HEK293 (cell line): ENCODE measurements at regions not wholly inside any gene's neighbourhood (a gene's known extent, or its start where the extent isn't known, plus 50 kb on each side); places are given as distances from the start of the nearest gene placed in this dataset.

Source experiments
- CTCF ChIA-PET: fragments of 350-600 bp; formaldehyde crosslinking; extraction: SDS; loops from one replicate; lab custom pipeline; 2021; ENCODE audit warnings: antibody characterized with exemption; lab: Yijun Ruan, JAX
- POLR2A ChIA-PET: fragments of 300-600 bp; formaldehyde crosslinking; extraction: SDS; loops from one replicate; lab custom pipeline; 2020; ENCODE audit warnings: antibody characterized with exemption, inconsistent platforms; lab: Yijun Ruan, JAX
- H3K27ac ChIP-seq: fragments of 200-500 bp; sonication (Bioruptor generic); 2 replicates; pipeline ENCODE4 v1.5.1; 2014; ENCODE audit warnings: low read depth, low read length, control low read depth, inconsistent platforms; ENCODE audit errors: extremely low read depth
- H3K36me3 ChIP-seq, 2 experiments: fragments of 200-500 bp in 1 of 2; sonication (Bioruptor generic) in 1 of 2; 1 replicate in 1 of 2; 2 replicates in 1 of 2; pipeline ENCODE4 v1.5.1; 2014 to 2017; ENCODE audit warnings: inconsistent platforms in 2 of 2, low read length in 2 of 2; ENCODE audit not compliant: control insufficient read depth in 2 of 2, insufficient read depth in 1 of 2
- H3K4me1 ChIP-seq: fragments of 200-500 bp; sonication (Bioruptor generic); 2 replicates; pipeline ENCODE4 v1.5.1; 2014; ENCODE audit warnings: mild to moderate bottlenecking, low read length, inconsistent platforms; ENCODE audit not compliant: control insufficient read depth, insufficient read depth
- H3K4me3 ChIP-seq: 2 replicates; pipeline ENCODE4 v1.5.1; 2011; ENCODE audit warnings: low read depth, mild to moderate bottlenecking, control low read depth, low read length, moderate library complexity
- H3K9me3 ChIP-seq: fragments of 200-500 bp; sonication (Bioruptor generic); 2 replicates; pipeline ENCODE4 v1.5.1; 2014; ENCODE audit warnings: low read depth, low read length, inconsistent platforms; ENCODE audit not compliant: control insufficient read depth, insufficient read depth
- FEZF1 ChIP-seq: fragments of 450-650 bp; formaldehyde crosslinking; IDR thresholded peaks from 2 replicates; pipeline ENCODE4 v1.5.1; 2016; ENCODE audit warnings: missing biosample characterization, missing genetic modification characterization
- GLIS1 ChIP-seq: fragments of 450-650 bp; formaldehyde crosslinking; IDR thresholded peaks from 2 replicates; pipeline ENCODE4 v1.5.1; 2016; ENCODE audit warnings: missing biosample characterization, missing genetic modification characterization
- KLF10 ChIP-seq: fragments of 450-650 bp; IDR thresholded peaks from 2 replicates; pipeline ENCODE4 v1.5.1; 2018; ENCODE audit warnings: missing biosample characterization, mild to moderate bottlenecking, missing genetic modification characterization
- KLF7 ChIP-seq: fragments of 450-650 bp; formaldehyde crosslinking; IDR thresholded peaks from 2 replicates; pipeline ENCODE4 v1.5.1; 2016; ENCODE audit warnings: missing biosample characterization, missing genetic modification characterization, borderline replicate concordance
- PRDM1 ChIP-seq: fragments of 450-650 bp; formaldehyde crosslinking; IDR thresholded peaks from 2 replicates; pipeline ENCODE4; 2016; ENCODE audit warnings: missing biosample characterization, missing genetic modification characterization
- TCF7L2 ChIP-seq: IDR thresholded peaks from 2 replicates; pipeline ENCODE4 v1.6.1; 2011; ENCODE audit warnings: low read depth, mild to moderate bottlenecking, inconsistent platforms, low read length, moderate library complexity, borderline replicate concordance
- ZBTB21 ChIP-seq: fragments of 450-650 bp; formaldehyde crosslinking; IDR thresholded peaks from 2 replicates; pipeline ENCODE4 v1.5.1; 2017; ENCODE audit warnings: missing biosample characterization, missing genetic modification characterization
- ZNF121 ChIP-seq: fragments of 450-650 bp; formaldehyde crosslinking; IDR thresholded peaks from 2 replicates; pipeline ENCODE4 v1.5.1; 2016; ENCODE audit warnings: missing biosample characterization, missing genetic modification characterization
- ZNF23 ChIP-seq: fragments of 450-650 bp; formaldehyde crosslinking; IDR thresholded peaks from 2 replicates; pipeline ENCODE4 v1.5.1; 2016; ENCODE audit warnings: missing biosample characterization, missing genetic modification characterization, borderline replicate concordance
- ZNF354C ChIP-seq: fragments of 450-650 bp; formaldehyde crosslinking; IDR thresholded peaks from 2 replicates; pipeline ENCODE4 v1.5.1; 2016; ENCODE audit warnings: missing biosample characterization, missing genetic modification characterization, low read depth, borderline replicate concordance
- ZNF530 ChIP-seq: fragments of 450-650 bp; formaldehyde crosslinking; IDR thresholded peaks from 2 replicates; pipeline ENCODE4 v1.5.1; 2016; ENCODE audit warnings: low read depth, missing biosample characterization, missing genetic modification characterization
- ZNF560 ChIP-seq: fragments of 450-650 bp; formaldehyde crosslinking; IDR thresholded peaks from 2 replicates; pipeline ENCODE4 v1.5.1; 2017; ENCODE audit warnings: missing biosample characterization, missing genetic modification characterization, borderline replicate concordance
- ZNF561 ChIP-seq: fragments of 450-650 bp; IDR thresholded peaks from 2 replicates; pipeline ENCODE4 v1.5.1; 2018; ENCODE audit warnings: missing biosample characterization, missing genetic modification characterization, borderline replicate concordance
- ZNF585B ChIP-seq: fragments of 450-650 bp; formaldehyde crosslinking; IDR thresholded peaks from 2 replicates; pipeline ENCODE4 v1.5.1; 2016; ENCODE audit warnings: missing biosample characterization, missing genetic modification characterization
- ZNF610 ChIP-seq: fragments of 450-650 bp; formaldehyde crosslinking; IDR thresholded peaks from 2 replicates; pipeline ENCODE4 v1.5.1; 2016; ENCODE audit warnings: missing biosample characterization, missing genetic modification characterization, borderline replicate concordance
- ZNF677 ChIP-seq: fragments of 450-650 bp; IDR thresholded peaks from 2 replicates; pipeline ENCODE4 v1.5.0; 2018; ENCODE audit warnings: missing biosample characterization, mild to moderate bottlenecking, missing genetic modification characterization, moderate library complexity
- ZNF777 ChIP-seq: fragments of 450-650 bp; formaldehyde crosslinking; IDR thresholded peaks from 2 replicates; pipeline ENCODE4 v1.5.1; 2017; ENCODE audit warnings: missing biosample characterization, missing genetic modification characterization, borderline replicate concordance
- ZNF785 ChIP-seq: fragments of 450-650 bp; formaldehyde crosslinking; IDR thresholded peaks from 2 replicates; pipeline ENCODE4 v1.5.1; 2016; ENCODE audit warnings: missing biosample characterization, missing genetic modification characterization
- ZNF792 ChIP-seq: fragments of 450-650 bp; formaldehyde crosslinking; IDR thresholded peaks from 2 replicates; pipeline ENCODE4 v1.5.1; 2016; ENCODE audit warnings: missing biosample characterization, missing genetic modification characterization
- ZNF837 ChIP-seq: fragments of 450-650 bp; formaldehyde crosslinking; IDR thresholded peaks from 2 replicates; pipeline ENCODE4 v1.5.1; 2016; ENCODE audit warnings: missing biosample characterization, missing genetic modification characterization
- TF ChIP-seq, protein P1 (sequence below): fragments of 450-650 bp; formaldehyde crosslinking; IDR thresholded peaks from 2 replicates; pipeline ENCODE4 v1.5.1; 2016; ENCODE audit warnings: missing biosample characterization, missing genetic modification characterization
- TF ChIP-seq, protein P2 (sequence below): IDR thresholded peaks from 2 replicates; pipeline ENCODE4 v1.6.1; 2011; ENCODE audit warnings: mild to moderate bottlenecking, low read depth, low read length, borderline replicate concordance
- TF ChIP-seq, protein P3 (sequence below): fragments of 450-650 bp; formaldehyde crosslinking; IDR thresholded peaks from 2 replicates; pipeline ENCODE4 v1.5.1; 2016; ENCODE audit warnings: missing biosample characterization, missing genetic modification characterization

DNA sequence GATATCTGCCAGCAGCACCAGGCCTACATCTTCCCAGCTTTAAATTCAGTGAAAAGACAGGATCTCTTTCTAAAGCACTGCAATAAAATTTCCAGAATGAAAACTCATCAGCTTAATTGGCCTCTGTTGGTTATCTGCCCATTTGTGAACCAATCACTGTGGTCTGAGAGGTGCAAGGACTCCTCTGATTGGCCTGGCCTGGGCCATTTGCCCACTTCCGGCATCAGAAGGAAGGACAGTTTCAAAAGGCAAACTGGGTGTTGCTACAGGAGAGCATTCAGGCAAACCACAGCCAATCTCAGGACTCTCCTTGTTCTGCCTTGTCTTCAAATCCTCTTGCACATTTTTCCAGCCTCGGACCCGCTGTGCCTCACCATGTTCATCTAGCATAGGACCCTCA lies 163.9 kb upstream of the CCDC150 start (continued):
- TF ChIP-seq, protein P1, sequence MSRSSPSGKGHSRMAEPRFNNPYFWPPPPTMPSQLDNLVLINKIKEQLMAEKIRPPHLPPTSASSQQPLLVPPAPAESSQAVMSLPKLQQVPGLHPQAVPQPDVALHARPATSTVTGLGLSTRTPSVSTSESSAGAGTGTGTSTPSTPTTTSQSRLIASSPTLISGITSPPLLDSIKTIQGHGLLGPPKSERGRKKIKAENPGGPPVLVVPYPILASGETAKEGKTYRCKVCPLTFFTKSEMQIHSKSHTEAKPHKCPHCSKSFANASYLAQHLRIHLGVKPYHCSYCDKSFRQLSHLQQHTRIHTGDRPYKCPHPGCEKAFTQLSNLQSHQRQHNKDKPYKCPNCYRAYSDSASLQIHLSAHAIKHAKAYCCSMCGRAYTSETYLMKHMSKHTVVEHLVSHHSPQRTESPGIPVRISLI, result no peak
- TF ChIP-seq ZNF677 (tag by site-specific recombination) (no peak), ZNF560 (tag by site-specific recombination) (no peak), ZNF530 (no peak), ZNF561 (no peak), ZNF837 (tag by site-specific recombination) (no peak)
- TF ChIP-seq, protein P2, sequence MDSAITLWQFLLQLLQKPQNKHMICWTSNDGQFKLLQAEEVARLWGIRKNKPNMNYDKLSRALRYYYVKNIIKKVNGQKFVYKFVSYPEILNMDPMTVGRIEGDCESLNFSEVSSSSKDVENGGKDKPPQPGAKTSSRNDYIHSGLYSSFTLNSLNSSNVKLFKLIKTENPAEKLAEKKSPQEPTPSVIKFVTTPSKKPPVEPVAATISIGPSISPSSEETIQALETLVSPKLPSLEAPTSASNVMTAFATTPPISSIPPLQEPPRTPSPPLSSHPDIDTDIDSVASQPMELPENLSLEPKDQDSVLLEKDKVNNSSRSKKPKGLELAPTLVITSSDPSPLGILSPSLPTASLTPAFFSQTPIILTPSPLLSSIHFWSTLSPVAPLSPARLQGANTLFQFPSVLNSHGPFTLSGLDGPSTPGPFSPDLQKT, result no peak
- TF ChIP-seq, all 188 proteins: peak for 0

DNA sequence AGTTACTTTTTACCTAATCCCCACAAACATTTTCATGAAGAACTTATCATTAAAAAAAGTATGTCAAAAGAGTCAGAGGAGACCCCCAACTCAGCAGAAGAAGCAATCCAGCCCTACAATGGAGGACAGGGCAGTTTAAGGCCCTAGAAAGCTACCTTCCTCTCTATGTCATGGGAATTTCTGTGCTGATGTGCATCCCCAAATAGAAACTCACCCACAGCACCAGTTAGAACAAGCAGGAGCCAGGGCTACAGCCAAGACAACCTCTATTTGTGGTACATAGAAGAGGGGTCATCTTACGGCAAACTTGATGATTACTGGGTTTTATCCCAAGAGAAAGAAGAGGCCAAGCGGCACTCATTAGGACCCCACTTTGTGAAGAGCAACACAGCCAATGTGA lies 160.9 kb upstream of the CCDC150 start:
- ChIA-PET POLR2A (no interaction called here), CTCF (no interaction called here)
- no peaks in the 10 kb centered on the region for H3K36me3 ChIP-seq
- TF ChIP-seq ZNF785 (tag by site-specific recombination) (no peak), ZNF585B (tag by site-specific recombination) (no peak)
- no peaks in the 10 kb centered on the region for H3K4me1 ChIP-seq
- H3K9me3 ChIP-seq, result no peaks in the 10 kb centered on the region
- H3K27ac ChIP-seq, result no peak overlapping the region
- H3K4me3 ChIP-seq, result no peak overlapping the region

DNA sequence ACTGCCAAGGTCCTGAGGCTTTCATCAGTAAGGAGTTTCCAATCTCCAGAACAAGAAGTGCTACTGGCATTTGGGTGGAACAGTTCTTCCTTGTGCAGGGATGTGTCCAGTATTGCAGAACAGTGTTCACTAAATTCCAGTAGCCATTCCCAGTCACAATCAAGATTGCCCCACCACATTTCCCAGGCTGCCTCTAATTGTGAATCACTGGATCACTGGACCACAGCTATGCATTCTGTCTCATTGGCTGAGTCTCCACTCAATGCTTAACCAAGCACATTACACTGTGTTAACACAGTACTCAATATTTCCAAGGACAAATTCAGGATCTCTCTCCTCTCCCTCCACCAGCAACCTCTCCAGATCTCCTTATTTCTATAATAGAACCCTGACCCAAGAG lies 160.2 kb upstream of the CCDC150 start:
- ChIA-PET POLR2A (no interaction called here), CTCF (interaction anchor here (0.6 to 1.2 kb wide), 2 partner anchors 12 to 25 kb away, joined by 3 read pairs; no protein-coding TSS in a partner anchor)
- no peak for TF ChIP-seq ZNF610
- TF ChIP-seq GLIS1 (tag by site-specific recombination), result no peak
- TF ChIP-seq ZNF777, result no peak
- no peak for TF ChIP-seq FEZF1 (tag by site-specific recombination)
- TF ChIP-seq, protein P3, sequence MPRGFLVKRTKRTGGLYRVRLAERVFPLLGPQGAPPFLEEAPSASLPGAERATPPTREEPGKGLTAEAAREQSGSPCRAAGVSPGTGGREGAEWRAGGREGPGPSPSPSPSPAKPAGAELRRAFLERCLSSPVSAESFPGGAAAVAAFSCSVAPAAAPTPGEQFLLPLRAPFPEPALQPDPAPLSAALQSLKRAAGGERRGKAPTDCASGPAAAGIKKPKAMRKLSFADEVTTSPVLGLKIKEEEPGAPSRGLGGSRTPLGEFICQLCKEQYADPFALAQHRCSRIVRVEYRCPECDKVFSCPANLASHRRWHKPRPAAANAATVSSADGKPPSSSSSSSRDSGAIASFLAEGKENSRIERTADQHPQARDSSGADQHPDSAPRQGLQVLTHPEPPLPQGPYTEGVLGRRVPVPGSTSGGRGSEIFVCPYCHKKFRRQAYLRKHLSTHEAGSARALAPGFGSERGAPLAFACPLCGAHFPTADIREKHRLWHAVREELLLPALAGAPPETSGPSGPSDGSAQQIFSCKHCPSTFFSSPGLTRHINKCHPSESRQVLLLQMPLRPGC (tag by site-specific recombination), result no peak
- TF ChIP-seq ZNF792 (tag by site-specific recombination), result no peak
- no peak for TF ChIP-seq ZNF677 (tag by site-specific recombination)
- TF ChIP-seq PRDM1 (tag by site-specific recombination), result no peak
- TF ChIP-seq ZBTB21, result no peak
- TF ChIP-seq TCF7L2, result no peak
- no peak for TF ChIP-seq KLF10
- no peak for TF ChIP-seq KLF7 (tag by site-specific recombination)
- TF ChIP-seq ZNF23 (tag by site-specific recombination), result no peak
- no peak for TF ChIP-seq ZNF354C (tag by site-specific recombination)
- TF ChIP-seq ZNF121 (tag by site-specific recombination), result no peak

More for the DNA sequence above, 160.2 kb upstream of the CCDC150 start:
- no peaks in the 10 kb centered on the region for H3K36me3 ChIP-seq
- H3K27ac ChIP-seq, result no peak overlapping the region
- no peak overlapping the region for H3K4me3 ChIP-seq
- no peaks in the 10 kb centered on the region for H3K4me1 ChIP-seq
- H3K9me3 ChIP-seq, result no peaks in the 10 kb centered on the region
